AG04450 (cell line): ENCODE measurements at regions not wholly inside any gene's neighbourhood (a gene's known extent, or its start where the extent isn't known, plus 50 kb on each side); places are given as distances from the start of the nearest gene placed in this dataset.
"Not testable (repeated sequence)": the region's sequence is repeated elsewhere in the genome, so short reads cannot be mapped to it uniquely, and the experiment has no call there.

Experiments
- CTCF ChIA-PET: fragments of 300-600, 350-600 bp; formaldehyde crosslinking; extraction: SDS; loops from one replicate; lab custom pipeline; 2022; ENCODE audit warnings: antibody characterized with exemption, inconsistent platforms; lab: Charles Lee
- POLR2A ChIA-PET: fragments of 350-600 bp; formaldehyde crosslinking; extraction: SDS; loops from one replicate; lab custom pipeline; 2021; ENCODE audit warnings: antibody characterized with exemption, inconsistent platforms; lab: Yijun Ruan, JAX
- DNase-seq: peaks from one replicate; pipeline ENCODE4 v3.0.0-alpha.2; 2011; ENCODE audit warnings: low read depth, low spot score
- H3K27ac ChIP-seq: one replicate; pipeline ENCODE4 v1.5.1; 2012; ENCODE audit warnings: low read depth, low read length, control low read depth
- H3K27me3 ChIP-seq: one replicate; pipeline ENCODE4 v1.6.0; 2012; ENCODE audit warnings: low read length; ENCODE audit not compliant: control insufficient read depth, insufficient read depth
- H3K4me3 ChIP-seq: 2 replicates; pipeline ENCODE4 v1.5.1; 2011; ENCODE audit warnings: mild to moderate bottlenecking, low read depth, low read length, control low read depth
- H3K9me3 ChIP-seq: 2 replicates; pipeline ENCODE4 v1.5.1; 2012; ENCODE audit warnings: low read length; ENCODE audit not compliant: control insufficient read depth, insufficient read depth
- CTCF ChIP-seq: IDR thresholded peaks from 2 replicates; pipeline ENCODE4 v1.5.1; 2011; ENCODE audit warnings: low read depth, low read length, control low read depth, inconsistent platforms

DNA sequence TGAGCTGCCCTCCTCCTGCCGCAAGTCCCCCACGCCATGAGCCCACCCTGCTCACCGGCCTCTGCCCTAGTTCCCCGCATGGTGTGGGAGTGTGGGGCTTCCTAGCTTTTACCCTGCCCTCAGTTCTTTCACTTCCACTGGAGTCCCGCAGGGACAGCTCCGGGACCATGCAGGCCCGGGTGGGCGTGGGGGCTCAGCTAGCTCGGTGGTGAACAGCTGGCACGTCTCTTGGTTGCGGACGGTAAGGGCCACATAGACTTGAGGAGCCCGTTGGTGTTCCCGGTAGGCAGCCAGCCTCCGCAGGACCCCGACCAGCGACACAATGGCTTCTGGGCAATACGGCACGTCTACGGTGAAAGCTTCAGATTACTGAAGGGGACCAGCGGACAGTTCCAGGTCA lies 108.9 kb upstream of the CCZ1B start:
- Histone ChIP-seq H3K9me3 (peaks cover 10% of the 10 kb centered on the region; the same call in 1 of the 2 replicates), H3K27me3 (no peaks in the 10 kb centered on the region), H3K4me3 (no peak overlapping the region), H3K27ac (no peak overlapping the region)
- POLR2A ChIA-PET: no interaction called here
- DNase-seq: no peak
- no peak for TF ChIP-seq CTCF
- CTCF ChIA-PET: no interaction called here

DNA sequence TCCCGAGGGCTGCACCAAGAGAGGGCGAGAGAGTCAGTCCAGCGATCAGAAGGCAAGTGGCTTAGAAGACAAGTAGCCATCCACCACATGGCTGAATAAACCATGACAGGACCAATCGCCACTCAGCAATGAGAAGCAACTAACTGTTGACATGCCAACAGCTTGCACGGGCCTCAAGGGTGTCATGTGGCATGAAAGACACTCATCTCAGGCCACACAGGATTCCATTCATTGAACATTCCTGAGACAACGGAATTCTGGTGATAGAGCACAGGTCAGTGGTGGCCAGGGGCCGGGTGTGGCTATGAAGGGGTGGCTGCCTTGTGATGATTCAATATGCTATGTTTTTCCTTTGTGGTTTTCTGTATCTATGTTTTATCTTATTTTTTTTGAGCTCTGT lies 110.6 kb upstream of the CCZ1B start:
- peaks cover 10% of the 10 kb centered on the region; the same call in 1 of the 2 replicates for H3K9me3 ChIP-seq
- DNase-seq, H3K27me3 ChIP-seq, H3K4me3 ChIP-seq, POLR2A ChIA-PET, CTCF ChIA-PET, H3K27ac ChIP-seq: not testable (repeated sequence)

DNA sequence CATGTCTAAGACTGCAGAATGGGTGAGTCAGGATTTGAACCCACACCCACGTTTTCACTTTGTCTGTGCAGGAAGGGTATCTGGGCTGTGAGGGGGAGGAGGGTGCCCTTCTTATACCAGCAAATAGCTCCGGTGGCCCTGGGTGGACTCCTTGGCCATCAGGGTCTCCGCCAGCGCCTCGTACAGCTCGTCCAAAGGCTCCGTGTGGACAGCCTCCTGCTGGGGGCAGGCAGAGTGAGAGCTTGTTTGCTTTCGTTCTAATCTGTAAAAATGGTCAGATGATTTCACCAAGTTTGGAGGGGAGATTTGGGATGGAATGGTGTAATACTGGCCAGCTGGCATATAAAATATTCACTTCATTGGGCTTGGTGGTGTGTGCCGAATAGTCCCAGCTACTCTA lies 111.7 kb upstream of the CCZ1B start:
- DNase-seq, H3K4me3 ChIP-seq, H3K27me3 ChIP-seq, H3K27ac ChIP-seq, CTCF ChIA-PET, POLR2A ChIA-PET: not testable (repeated sequence)
- H3K9me3 ChIP-seq: peaks cover 10% of the 10 kb centered on the region; the same call in 1 of the 2 replicates

- TF ChIP-seq CTCF: peak; percentile 33; the same call in 1 of the 2 replicates
- H3K4me3 ChIP-seq, CTCF ChIA-PET, H3K27me3 ChIP-seq, POLR2A ChIA-PET, H3K27ac ChIP-seq, DNase-seq: not testable (repeated sequence)
- peaks cover 10% of the 10 kb centered on the region; the same call in 1 of the 2 replicates for H3K9me3 ChIP-seq
Observed at GRCh38 chr7:6938284-6938683, 112.2 kb upstream of the CCZ1B start.

DNA sequence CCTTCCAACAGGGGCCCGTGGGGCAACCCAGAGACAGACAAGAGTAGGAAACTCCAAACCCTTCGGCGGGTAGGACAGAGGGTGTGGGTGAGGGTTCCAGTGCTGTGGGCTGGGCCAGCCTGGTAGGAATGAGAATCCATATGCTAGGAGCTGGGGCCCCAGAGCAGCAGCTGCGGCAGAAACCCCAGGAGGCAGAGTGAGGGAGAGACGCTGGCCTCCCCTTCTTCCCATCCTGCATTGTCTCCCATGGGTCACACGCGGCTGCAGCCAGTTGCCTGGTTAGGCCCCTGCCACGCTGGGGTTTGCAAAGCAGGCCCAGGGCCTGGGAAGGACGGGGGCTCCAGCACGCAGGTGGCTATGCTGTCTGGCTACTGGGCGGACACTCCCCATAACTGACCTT lies 113.1 kb upstream of the CCZ1B start:
- POLR2A ChIA-PET, H3K9me3 ChIP-seq, CTCF ChIA-PET, H3K27ac ChIP-seq, H3K27me3 ChIP-seq, DNase-seq, H3K4me3 ChIP-seq: not testable (repeated sequence)

GRCh38 chr7:6939896-6940295 lies 113.8 kb upstream of the CCZ1B start:
- POLR2A ChIA-PET, CTCF ChIA-PET, H3K27me3 ChIP-seq, DNase-seq, H3K27ac ChIP-seq, H3K4me3 ChIP-seq, H3K9me3 ChIP-seq: not testable (repeated sequence)

GRCh38 chr7:6946873-6947272 lies 120.8 kb upstream of the CCZ1B start:
- H3K27ac ChIP-seq, H3K9me3 ChIP-seq, H3K27me3 ChIP-seq, H3K4me3 ChIP-seq, DNase-seq, CTCF ChIA-PET, POLR2A ChIA-PET: not testable (repeated sequence)

DNA sequence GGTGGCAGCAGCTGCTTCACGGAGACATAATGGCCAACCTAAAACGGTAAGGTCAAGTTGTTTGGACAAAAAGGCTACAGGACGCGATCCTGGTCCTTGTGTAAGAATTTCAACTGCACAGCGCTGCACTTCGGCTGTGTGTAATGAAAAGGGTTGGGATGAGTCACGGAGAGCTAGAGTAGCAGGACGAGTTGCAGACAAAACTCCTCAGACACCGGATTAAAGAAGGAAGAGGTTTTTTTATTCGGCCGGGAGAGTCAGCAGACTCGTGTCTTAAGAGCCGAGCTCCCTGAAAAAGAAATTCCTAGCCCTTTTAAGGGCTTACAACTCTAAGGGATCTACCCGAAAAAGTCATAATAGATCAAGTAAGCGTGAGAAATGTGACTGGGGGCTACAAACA lies 124.2 kb upstream of the CCZ1B start:
- H3K9me3 ChIP-seq, POLR2A ChIA-PET, H3K4me3 ChIP-seq, H3K27ac ChIP-seq, H3K27me3 ChIP-seq, DNase-seq, CTCF ChIA-PET: not testable (repeated sequence)

DNA sequence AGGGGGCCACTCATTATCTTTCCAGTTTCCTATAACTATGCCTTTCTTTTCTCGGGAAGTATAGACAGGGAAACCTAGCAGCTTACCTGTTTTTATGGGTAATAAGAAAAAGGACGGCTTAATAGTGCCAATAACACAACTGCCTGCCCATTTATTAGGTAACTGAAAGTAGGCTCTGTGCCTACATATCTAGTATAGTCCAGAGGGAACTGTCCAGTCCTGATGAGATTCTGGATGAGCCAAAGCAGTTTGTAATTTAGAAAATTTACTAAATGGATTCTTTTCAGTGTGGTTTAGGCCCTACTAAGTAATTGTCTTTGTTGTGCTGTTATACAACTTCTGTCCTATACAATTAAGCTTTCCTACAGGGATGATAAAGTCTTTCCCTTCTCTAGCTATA lies 125.5 kb upstream of the CCZ1B start:
- POLR2A ChIA-PET, H3K27me3 ChIP-seq, H3K27ac ChIP-seq, H3K4me3 ChIP-seq, CTCF ChIA-PET, DNase-seq, H3K9me3 ChIP-seq: not testable (repeated sequence)

GRCh38 chr7:6953138-6953797 lies 127.2 kb upstream of the CCZ1B start:
- DNase-seq: not testable (repeated sequence)

More at GRCh38 chr7:6953138-6953797, 127.2 kb upstream of the CCZ1B start:
- H3K27ac ChIP-seq, H3K9me3 ChIP-seq, POLR2A ChIA-PET, H3K27me3 ChIP-seq, CTCF ChIA-PET, H3K4me3 ChIP-seq: not testable (repeated sequence)
